PC-9 (cell line): ENCODE measurements at regions not wholly inside any gene's neighbourhood (a gene's known extent, or its start where the extent isn't known, plus 50 kb on each side); places are given as distances from the start of the nearest gene placed in this dataset.

ENCODE experiments used
- CTCF ChIP-seq: fragments of 200-600 bp; sonication (generic); conservative IDR thresholded peaks from 2 replicates; pipeline ENCODE4 v1.6.1; 2017; ENCODE audit warnings: mixed run types, antibody characterized with exemption, mild to moderate bottlenecking, moderate library complexity
- EZH2 ChIP-seq: fragments of 200-600 bp; sonication (generic); IDR thresholded peaks from 2 replicates; pipeline ENCODE4 v1.8.0; 2017; ENCODE audit warnings: antibody characterized with exemption, low read depth

GRCh38 chr3:152636651-152637050 is 198.3 kb upstream of the P2RY1 start:
- TF ChIP-seq CTCF (no peak), EZH2 (no peak)
